ENCODE measurements at regions not wholly inside any gene's neighbourhood (a gene's known extent, or its start where the extent isn't known, plus 50 kb on each side); places are given as distances from the start of the nearest gene placed in this dataset.

DNA sequence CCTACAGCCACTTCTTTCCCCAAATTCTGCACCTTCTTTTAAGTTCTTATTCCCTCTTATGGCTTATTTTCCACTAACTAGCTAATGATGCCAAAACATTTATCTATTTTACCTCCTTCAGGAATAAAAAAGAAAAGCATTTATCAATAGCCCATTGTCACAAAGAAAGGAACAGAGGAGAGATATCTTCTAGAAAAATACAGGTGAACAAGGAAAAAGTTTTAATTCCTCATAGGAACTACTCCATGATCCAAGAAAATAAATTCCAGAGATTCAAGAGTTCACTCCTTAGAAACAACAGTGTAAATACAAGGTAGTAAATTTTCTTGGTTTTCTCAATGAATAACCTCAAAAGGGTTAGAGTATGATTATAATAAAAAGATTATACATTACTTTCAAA, 52.6 kb upstream of the TOP3B start:
- TF ChIP-seq, protein P1, sequence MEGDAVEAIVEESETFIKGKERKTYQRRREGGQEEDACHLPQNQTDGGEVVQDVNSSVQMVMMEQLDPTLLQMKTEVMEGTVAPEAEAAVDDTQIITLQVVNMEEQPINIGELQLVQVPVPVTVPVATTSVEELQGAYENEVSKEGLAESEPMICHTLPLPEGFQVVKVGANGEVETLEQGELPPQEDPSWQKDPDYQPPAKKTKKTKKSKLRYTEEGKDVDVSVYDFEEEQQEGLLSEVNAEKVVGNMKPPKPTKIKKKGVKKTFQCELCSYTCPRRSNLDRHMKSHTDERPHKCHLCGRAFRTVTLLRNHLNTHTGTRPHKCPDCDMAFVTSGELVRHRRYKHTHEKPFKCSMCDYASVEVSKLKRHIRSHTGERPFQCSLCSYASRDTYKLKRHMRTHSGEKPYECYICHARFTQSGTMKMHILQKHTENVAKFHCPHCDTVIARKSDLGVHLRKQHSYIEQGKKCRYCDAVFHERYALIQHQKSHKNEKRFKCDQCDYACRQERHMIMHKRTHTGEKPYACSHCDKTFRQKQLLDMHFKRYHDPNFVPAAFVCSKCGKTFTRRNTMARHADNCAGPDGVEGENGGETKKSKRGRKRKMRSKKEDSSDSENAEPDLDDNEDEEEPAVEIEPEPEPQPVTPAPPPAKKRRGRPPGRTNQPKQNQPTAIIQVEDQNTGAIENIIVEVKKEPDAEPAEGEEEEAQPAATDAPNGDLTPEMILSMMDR (IDR thresholded peaks at IDR 0.05): no peak
- Histone ChIP-seq H3K4me3 (no peak overlapping the region), H3K4me1 (peaks cover 0 to 11% (median 0%) of the 10 kb centered on the region in 4 donors), H3K9me3 (no peaks in the 10 kb centered on the region), H3K36me3 (no peaks in the 10 kb centered on the region), H3K27me3 (no peaks in the 10 kb centered on the region), H3K27ac (no peak overlapping the region)
- intact Hi-C loops (cut with DNase I; ENCODE audit: low total_unique reads): no loop called here
- no peak for DNase-seq

DNA sequence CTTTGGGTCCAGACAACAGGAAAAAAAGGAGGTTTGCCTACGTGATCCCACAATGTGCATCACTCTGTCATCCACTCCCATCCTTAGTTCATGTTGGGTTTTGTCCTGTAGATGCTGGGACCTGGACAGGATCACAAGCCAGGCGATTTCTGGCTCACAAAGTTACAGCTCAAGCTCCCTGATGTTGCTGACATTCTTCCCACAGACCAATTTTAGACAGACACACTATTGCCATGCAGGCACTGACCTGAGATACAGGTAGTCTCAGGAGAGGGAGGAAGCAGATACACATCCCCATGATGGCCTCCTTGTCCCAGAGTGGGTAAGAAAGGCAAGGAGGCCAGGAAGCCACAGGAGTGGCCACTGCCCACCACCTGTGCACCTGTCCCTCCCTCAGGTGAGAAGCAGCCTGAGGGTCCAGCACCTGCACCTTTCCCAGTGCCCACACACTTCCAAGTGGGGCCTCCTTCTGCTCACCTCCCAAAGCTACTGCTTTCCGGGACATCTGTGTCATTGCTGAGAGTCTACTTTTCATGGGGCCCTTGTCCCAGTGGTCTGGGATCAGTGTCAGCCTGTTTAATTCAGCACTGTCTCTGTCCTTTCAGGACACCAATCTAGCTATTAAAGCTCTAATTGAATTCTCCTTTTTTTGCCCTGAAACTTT, 52.0 kb upstream of the TOP3B start:
- no peak for DNase-seq
- no peak overlapping the region for H3K4me3 ChIP-seq
- TF ChIP-seq, protein P1 (IDR thresholded peaks at IDR 0.05): no peak
- H3K9me3 ChIP-seq: no peaks in the 10 kb centered on the region
- H3K27me3 ChIP-seq: no peaks in the 10 kb centered on the region
- H3K36me3 ChIP-seq: no peaks in the 10 kb centered on the region
- H3K27ac ChIP-seq: no peak overlapping the region
- H3K4me1 ChIP-seq: peaks cover 0 to 11% (median 0%) of the 10 kb centered on the region in 4 donors
- intact Hi-C loops (cut with DNase I; ENCODE audit: low total_unique reads): no loop called here

DNA sequence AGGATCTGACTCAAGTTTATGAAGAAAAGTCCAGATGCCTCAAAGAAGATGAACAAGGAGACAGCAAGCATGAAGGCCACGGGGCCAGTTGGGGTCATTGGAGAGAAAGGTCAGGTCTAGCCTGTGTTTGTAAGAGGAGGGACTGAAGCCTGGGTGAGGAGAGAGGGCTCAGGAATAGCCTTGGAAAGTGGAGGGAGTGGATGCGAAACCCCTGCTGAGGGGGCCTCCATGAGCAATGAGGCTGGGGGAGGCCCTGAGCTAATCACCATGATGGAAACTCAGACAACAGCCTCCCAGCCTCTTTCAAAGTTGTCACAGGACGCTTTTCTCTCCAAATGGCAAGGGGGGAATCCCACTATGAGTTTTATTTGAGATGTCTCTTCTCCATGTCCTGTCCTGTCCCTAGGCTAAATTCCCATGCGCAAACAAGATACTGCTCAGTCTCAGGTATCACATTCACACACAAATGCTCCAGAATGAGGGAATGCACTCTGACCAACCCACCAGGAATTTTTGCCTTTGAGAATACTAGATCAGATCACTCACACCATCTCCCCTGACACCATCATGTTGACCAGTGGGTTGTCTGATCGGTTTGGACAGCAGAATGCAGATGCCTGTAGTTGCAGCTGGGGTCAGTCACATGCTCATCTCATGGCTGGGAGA, 51.3 kb upstream of the TOP3B start:
- intact Hi-C loops (cut with DNase I; ENCODE audit: low total_unique reads): no loop called here
- no peaks in the 10 kb centered on the region for H3K27me3 ChIP-seq
- H3K27ac ChIP-seq: no peak overlapping the region
- no peaks in the 10 kb centered on the region for H3K9me3 ChIP-seq
- no peak for DNase-seq
- TF ChIP-seq, protein P1 (IDR thresholded peaks at IDR 0.05): no peak
- no peak overlapping the region for H3K4me3 ChIP-seq
- no peaks in the 10 kb centered on the region for H3K36me3 ChIP-seq
- H3K4me1 ChIP-seq: peaks cover 0 to 11% (median 0%) of the 10 kb centered on the region in 4 donors

DNA sequence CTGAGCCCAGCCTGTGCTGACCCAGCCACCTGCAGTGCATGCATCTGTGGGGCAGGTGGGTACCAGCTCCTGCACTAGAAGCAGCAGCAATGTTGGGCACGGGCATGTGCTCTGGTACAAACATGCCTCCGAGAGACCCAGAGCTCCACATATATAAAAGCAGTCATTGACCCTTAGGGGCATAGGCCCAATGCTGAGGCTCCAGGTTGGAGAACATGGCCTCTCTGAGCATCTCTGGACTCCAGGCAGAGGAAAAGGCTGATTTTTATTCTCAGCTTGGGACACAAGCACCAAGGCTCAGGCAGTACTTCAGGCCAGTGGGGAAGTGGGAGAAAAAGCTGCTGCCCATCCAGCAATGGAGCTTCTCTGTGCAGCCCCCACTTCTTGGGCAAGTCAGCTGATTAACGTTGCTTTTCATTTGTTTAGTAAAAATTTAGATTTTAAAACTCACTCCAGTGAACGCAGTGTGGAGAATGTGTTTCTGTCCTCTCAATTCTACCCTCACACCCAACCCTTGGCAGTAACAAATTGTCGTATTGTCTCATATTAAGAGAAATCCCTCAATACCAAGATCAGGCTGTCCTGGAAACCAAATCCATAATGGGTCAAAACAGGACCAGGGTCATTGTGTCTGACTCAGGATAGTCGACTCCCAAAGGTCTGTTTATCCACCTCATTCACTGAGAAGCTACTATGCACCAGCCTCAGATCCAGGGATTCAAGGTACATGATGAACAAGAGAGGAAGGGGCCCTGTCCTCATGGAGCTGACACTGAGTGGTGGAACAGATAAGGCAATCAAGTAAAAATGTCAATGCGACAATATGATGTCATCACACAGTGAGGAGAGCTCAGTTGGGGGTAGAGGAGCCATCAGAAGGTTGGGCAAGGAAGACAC, 50.6 kb upstream of the TOP3B start:
- Histone ChIP-seq H3K9me3 (no peaks in the 10 kb centered on the region), H3K4me1 (peaks cover 0 to 11% (median 0%) of the 10 kb centered on the region in 4 donors), H3K27me3 (no peaks in the 10 kb centered on the region), H3K36me3 (no peaks in the 10 kb centered on the region), H3K4me3 (no peak overlapping the region), H3K27ac (no peak overlapping the region)
- DNase-seq: no peak
- intact Hi-C loops (cut with DNase I; ENCODE audit: low total_unique reads): no loop called here
- TF ChIP-seq, protein P1 (IDR thresholded peaks at IDR 0.05): no peak

DNA sequence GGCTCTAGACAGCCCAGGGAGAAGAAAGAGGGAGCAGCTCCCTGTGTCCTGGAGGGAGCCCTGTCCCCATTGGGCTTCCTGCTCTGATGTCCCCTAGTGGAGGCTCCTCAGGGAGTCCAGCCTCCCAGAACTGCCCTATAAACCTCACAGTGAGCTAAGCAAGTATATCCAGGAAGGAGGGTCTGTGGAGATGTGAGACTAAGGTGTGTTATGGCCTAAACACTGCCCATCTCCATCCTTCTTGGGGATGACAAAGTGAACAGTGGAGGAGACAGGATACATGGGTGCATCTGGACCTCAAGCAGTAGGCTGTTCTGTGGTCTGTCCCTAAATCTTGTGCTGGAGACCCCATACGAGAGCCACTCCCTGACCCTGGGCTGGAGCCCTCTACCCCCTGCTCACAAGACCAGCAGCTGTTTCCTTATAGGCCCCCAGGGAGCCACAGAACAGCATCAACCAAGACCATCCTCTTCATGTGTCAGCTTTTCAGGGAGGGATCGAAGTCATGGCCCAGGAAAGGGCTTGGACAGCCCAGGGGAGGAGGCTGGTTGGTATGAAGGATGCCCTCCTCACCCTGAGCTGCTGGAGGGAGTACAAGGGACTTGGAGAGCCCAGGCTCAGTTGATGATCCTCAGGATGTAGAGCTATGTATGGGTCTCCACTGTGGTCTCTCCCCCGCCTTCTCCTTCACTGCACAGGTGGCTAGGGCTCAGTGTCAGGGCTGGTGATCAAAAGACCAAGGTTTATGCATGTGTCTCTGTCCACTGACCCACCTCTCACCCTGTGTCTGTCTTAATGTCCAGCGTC, 49.7 kb upstream of the TOP3B start:
- TF ChIP-seq, protein P1 (IDR thresholded peaks at IDR 0.05): no peak
- no peaks in the 10 kb centered on the region for H3K27me3 ChIP-seq
- no peak overlapping the region for H3K27ac ChIP-seq
- H3K4me1 ChIP-seq: peaks cover 0 to 11% (median 0%) of the 10 kb centered on the region in 4 donors
- DNase-seq: no peak
- H3K9me3 ChIP-seq: no peaks in the 10 kb centered on the region
- H3K4me3 ChIP-seq: no peak overlapping the region
- intact Hi-C loops (cut with DNase I; ENCODE audit: low total_unique reads): no loop called here
- no peaks in the 10 kb centered on the region for H3K36me3 ChIP-seq
